SH-SY5Y (cell line): ENCODE measurements at regions not wholly inside any gene's neighbourhood (a gene's known extent, or its start where the extent isn't known, plus 50 kb on each side); places are given as distances from the start of the nearest gene placed in this dataset.

Experiments used
- GATA2 ChIP-seq: IDR thresholded peaks from 2 replicates; pipeline ENCODE4 v1.6.1; 2011; ENCODE audit warnings: mild to moderate bottlenecking, low read depth, low read length
- GATA3 ChIP-seq: IDR thresholded peaks from 2 replicates; pipeline ENCODE4 v1.6.1; 2011; ENCODE audit warnings: low read depth, mild to moderate bottlenecking, low read length, moderate library complexity

DNA sequence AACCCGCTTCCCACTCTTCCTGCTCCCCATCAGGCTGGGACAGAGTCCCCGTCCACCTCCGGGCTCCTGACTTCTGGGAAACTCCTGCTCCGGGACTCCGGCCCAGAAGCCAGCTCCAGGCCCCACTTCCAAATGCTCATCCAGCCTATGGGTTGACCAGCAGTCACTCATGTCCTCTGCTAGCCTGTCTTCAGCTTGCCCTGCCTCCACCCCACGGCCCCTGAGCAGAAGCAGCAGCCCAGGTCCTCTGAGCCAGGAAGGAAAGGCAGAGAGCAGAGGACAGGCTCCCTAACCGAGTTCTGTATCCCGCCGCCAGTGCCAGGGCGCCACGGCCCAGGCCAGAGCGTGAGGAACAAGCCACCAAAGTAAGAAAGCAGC is 86.4 kb upstream of the ID2 start:
- TF ChIP-seq GATA2, result no peak
- TF ChIP-seq GATA3, result no peak

DNA sequence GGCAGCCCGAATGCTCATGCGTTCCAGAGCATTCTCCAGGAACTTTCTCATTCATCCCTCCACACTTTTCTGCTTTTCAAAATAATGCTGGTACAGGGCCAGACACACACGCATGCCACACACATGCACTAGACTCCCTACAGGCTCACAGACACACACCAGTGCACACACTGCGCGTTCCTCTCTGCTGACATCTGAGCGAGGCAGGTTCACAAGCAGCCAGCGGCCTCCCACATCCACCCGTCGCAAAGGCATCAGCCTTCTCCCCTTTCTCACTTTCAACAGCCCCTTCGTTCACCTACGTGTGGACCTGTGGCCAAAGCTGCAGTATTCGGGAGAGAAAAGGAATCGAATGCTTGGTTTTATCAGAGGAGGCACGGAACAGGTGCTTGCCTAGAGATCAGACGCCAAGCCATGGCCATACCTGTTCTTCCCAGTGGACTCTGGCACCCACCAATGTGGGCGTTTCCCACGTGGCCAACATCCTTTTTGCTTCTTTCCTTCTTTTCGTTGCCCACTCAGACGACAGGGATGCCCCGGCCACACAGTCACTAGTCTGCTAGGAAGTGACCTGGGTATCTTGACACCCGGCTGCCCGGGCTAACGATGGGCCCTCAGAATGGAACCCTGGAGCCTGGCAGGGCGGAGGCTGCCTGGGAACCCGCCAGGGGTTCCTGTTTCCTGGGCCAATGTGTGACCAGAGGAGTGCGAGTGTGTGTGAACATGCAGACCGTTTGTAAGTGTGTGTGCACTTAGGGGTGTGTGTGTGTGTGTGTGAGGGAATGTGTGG is 85.8 kb upstream of the ID2 start:
- TF ChIP-seq GATA2, result no peak
- TF ChIP-seq GATA3, result no peak

DNA sequence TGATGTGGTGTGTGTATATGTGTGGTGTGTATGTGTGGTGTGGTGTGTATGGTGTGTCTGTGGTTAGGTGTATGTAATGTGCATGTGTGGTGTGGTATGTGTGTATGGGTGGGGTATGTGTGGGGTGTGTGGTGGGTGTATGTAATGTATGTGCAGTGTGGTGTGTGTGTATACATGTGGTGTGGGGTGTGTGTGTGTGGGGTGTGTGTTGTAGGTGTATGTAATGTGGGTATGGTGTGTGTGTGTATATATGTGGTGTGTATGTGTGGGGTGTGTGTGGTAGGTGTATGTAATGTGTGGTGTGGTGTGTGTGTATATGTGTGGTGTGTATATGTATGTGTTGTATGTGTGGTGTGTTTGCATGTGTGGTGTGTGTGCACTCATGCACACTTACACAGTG is 84.8 kb upstream of the ID2 start:
- TF ChIP-seq GATA2, result no peak
- TF ChIP-seq GATA3, result no peak

DNA sequence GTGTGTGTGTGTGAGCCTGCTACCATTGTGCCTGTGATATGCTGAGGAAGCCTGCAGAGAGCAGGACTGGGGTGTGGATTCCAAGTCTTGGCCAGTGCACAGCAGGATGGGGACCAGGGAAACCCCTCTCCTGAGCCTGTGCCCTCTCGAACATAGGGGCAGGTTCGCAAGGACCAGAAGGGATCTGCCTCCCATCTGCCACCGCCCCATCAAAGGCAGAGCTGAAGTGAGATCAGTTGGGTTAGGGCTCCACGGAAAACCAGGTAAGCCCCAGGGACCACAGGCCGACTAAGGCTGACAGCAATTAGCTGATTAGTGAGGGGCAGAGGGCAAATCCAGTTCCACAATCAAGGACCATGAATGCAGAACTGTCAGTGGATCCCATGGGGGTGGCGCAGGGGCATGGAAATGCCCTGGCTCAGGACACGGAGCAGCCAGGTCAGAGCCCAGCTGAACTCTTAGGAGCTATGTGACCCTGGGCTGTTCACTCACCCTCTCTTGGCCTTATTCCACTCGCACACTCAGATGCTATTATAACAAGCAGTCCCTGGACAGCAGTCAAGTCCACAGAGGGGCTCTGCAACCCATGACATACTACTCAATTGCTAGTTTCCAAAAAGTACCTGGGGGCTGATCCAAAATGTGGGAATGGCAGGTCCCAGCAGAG is 84.2 kb upstream of the ID2 start:
- no peak for TF ChIP-seq GATA3
- no peak for TF ChIP-seq GATA2

DNA sequence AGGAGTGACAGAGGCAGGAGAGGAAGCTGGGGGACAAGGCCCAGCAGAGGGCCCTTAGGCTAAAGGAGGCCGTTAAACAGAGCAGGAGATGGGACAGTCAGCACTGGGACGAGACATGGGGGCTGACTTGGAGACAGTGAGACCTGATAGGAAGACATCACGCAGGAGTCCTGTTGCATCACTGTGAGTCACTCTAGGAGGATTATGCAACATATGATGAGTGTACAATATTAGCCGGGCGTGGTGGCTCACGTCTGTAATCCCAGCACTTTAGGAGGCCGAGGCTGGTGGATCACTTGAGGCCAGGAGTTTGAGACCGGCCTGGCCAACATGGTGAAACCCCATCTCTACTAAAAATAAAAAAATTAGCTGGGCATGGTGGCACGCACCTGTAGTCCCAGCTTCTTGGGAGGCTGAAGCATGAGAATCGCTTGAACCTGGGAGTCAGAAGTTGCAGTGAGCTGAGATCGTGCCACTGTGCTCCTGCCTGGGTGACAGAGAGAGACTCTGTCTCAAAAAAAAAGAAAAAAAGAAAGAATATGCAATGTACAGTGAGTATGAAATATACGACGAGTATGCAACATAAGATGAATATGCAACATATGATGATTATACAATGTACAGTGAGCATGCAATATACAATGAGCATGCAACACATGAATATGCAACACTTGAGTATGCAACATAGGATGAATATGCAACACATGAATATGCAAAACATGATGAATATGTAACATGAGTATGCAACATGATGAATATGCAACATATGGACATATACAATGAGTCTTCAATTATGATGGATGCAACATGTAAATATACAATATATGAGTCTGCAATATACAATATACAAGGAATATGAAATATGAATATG is 83.3 kb upstream of the ID2 start:
- TF ChIP-seq GATA3 (no peak), GATA2 (no peak)

DNA sequence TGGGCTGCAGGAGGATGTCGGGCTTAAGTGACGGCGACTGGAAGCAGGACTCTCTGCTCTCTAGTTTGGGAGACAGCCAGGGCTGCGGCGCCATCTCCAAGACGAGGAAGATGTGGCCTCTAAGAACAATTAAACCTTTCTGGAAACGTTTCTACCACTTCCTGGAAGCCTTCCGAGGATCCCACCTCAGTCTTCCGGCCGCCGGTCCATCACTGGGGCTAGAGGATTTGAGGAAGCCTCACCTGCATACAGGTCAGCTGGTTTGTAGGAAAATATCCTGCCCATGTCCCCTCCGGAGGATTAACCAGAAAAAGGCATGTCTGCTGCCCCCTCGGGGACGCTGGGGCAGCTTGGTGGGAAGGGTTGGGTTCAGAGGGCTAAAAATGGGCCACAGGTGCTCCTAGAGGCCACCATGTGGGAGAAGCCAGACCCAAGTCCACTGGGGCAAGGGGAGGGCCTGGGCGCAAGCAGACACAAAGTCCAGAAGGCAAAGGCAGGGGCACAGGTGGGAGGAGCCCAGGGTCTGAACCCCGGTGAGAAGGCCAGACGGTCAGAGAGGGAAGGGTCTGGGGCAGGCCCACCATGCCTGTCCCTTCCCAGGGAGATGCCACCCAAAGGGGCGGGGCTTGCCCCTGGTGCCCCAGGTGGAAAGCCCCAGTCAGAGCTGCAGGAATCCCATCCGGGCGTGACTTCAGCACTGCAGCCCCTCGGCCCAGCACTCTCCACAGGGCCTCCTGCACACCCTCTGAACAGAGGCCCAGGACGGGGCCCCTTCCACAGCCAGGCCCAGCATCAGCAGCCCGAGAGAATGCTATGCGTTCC is 82.2 kb upstream of the ID2 start:
- no peak for TF ChIP-seq GATA2
- TF ChIP-seq GATA3, result no peak

DNA sequence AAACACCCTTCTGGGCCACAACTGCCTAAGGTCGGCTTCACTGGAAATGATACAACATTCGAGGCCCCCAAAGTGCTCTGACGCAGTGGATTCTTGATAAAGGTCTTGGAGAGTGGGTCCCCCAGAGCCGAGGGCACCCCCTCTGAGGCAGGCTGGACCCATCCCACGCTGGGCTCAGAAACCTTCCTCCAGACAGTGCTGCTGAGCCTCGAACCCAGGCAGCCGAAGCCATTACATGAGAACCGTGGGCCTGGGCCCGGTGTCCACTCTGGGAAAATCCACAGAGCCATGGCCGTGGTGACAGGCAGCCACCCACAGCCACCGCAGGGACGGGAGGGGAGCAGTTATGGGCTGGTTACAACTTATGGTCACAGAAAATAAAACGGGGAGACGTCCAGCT is 81.4 kb upstream of the ID2 start:
- no peak for TF ChIP-seq GATA2
- no peak for TF ChIP-seq GATA3

DNA sequence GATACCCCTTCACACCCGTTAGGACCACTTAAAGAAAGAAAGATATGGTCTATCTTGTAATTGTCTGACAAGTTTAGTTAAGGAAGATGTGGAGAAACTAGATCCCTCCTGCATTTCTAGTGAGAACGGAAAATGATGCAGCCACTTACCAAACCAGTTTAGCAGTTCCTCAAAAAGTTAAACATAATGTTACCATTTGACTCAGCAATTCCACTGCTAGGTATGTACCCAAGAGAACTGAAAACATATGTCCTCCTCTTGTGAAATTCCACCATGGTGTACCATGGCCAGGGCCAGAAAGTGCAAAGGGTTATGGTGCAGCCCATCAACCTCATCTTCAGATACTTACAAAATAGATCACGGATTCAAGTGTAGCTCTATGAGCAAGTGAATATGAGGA is 79.0 kb upstream of the ID2 start:
- TF ChIP-seq GATA2 (no peak), GATA3 (no peak)

DNA sequence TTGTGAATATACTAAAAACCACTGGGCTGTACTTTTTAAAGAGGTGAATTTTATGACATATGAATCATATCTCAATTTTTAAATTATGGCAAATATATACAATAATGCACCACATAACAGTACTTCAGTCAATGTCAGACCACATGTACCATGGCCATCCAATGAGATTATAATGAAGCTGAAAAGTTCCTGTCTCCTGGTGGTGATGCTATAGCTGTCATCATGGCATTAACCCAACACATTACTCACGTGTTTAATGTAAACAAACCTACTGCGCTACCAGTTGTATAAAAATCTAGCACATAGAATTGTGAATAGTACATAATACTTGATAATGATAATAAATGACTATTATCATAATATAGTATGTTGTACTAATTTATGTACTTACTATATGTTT is 77.6 kb upstream of the ID2 start:
- no peak for TF ChIP-seq GATA2
- TF ChIP-seq GATA3, result no peak

DNA sequence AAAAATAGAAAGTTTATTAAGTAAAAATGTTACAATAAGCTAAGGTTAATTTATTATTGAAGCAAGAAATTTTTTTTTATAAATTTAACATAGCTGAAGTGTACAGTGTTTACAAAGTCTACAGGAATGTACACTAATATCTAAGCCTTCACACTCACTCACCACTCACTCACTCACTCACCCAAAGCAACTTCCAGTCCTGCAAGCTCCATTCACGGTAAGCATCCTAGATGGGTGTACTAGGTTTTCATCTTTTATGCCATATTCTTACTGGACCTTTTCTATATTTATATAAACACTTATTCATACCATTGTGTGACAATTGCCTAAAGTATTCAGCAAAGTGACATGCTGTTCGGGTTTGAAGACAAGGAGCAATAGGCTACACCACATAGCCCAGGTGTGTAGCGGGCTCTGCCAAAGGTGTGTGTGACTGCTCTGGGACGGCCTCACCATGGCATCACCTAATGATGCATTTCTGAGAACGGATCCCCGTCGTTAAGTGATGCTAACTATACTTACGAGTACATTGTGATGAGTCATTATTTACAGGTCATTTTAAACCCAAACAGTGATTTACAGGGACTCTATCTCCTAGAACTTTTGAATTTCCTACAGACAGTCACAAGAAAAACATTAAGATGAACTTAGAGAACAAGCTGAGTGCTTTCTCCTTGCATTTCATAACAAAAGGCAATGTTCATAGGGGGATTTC is 76.3 kb upstream of the ID2 start:
- TF ChIP-seq GATA3 (no peak), GATA2 (no peak)

DNA sequence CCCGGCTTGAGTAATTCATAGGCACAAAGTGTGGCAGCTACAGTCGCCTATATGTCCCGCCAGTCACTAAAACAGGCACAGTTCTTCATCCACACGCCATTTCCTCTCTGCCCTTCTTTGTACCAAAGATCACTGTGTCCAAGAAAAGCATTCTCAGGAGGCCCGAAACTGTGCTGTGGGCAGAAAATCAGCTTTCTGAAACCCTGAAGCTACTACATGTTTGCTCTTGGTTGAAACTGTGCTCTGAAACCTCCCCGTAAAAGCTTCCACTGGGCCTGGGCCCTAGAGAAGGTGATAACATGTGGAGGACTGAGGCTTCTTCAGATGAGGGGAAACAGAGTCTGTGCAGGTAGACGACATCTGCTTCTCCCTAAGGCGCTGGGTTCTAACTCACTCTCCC is 75.6 kb upstream of the ID2 start:
- TF ChIP-seq GATA2, result no peak
- no peak for TF ChIP-seq GATA3

DNA sequence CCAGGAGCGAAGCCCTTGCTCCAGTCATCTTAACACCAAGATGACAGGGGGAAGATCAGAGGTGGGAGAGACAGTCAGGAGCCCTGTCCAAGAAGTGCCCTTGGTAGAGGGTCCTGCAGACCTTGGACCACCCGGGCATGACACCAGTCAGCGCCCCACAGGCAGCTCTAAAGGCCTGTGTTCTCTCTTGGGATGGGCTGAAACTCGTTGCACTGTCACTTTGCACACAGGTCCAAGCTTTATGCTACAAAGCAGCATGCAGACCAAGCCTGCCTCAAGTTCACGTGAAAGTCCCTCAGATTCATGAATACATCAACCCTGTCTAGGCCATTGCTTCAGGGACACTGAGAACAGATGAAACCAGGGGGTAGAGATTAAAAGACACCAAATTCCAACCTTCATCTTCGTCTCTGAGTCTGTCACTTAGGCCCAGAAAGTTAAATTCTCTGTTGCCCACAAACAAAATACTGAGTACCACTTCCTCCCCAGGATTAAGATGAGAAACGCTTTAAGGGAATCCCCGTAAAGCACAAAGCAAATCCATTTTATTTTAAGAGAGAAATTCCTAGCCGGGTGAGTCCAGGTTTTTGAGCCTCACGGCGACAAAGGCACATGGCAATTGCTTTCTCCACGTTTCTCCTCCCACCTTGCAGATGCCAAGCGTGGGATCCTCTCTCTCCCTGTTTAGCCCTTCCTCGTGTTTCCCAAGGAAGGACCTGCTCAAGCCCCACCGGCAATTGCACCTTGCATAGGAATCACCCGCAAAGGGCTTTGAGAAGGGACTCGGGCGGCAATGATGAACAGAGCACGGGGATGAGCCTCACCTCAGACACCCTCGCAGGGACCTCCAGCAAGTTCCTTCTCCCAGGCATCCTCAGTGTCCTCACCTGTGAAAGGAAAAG is 75.0 kb upstream of the ID2 start:
- TF ChIP-seq GATA3 (no peak), GATA2 (no peak)
